ENCODE measurements at regions not wholly inside any gene's neighbourhood (a gene's known extent, or its start where the extent isn't known, plus 50 kb on each side); places are given as distances from the start of the nearest gene placed in this dataset.

DNA sequence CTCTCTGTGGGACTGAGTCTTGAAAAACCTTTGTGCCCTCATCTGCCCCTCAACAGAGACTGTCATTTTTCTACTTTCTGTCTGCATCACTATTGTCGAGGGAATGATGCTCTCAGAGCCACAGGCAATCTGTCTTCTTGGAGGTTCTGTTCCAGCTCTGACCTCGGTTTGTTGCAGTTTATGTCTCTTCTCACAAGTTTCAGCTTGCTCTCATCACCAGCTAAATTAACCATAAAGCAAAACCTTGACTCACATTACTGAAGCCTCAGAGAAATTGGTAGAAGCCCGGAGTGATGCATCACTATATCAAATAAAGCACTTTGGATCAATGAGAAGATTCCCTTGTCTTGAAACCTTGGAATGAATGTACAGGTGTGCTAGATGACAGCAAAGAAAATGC lies 60.6 kb upstream of the BLID start:
- Histone ChIP-seq H2AFZ (replicated peaks; ENCODE audit: low read length, poor library complexity) (no peak overlapping the region), H3K23ac (ENCODE audit: low read depth, low read length) (peak overlapping the region; percentile 98), H3K36me3 (ENCODE audit: control insufficient read depth, insufficient read depth, low read length) (peaks cover 42% of the 10 kb centered on the region), H3K18ac (ENCODE audit: low read depth, low read length) (peak overlapping the region; percentile 98), H3K4me1 (ENCODE audit: control insufficient read depth, insufficient read depth, low read length) (peaks cover 25% of the 10 kb centered on the region), H3K9me1 (ENCODE audit: insufficient read depth, low read length) (peaks cover 12% of the 10 kb centered on the region; the same call in 1 of the 2 replicates), H3K9me3 (ENCODE audit: control insufficient read depth, insufficient read depth, low read length) (no peaks in the 10 kb centered on the region), H4K8ac (ENCODE audit: low read depth in 2 of 2, low read length in 2 of 2) (peak overlapping the region; percentile 76 to 97), H3K27me3 (ENCODE audit: control insufficient read depth, insufficient read depth, low read length) (no peaks in the 10 kb centered on the region), H3K4ac (ENCODE audit: low read depth, low read length) (peak overlapping the region; percentile 79), H2BK120ac (ENCODE audit: low read depth, low read length) (peak overlapping the region; percentile 70), H3K9ac (ENCODE audit: low read depth, low read length) (peak overlapping the region; percentile 94), H2BK5ac (ENCODE audit: low read depth, low read length, poor library complexity, severe bottlenecking) (peak overlapping the region; percentile 97), H2AK5ac (ENCODE audit: low read depth, low read length) (peak overlapping the region; percentile 92), H3K4me3 (ENCODE audit: insufficient read depth, low read depth, low read length) (peak overlapping the region; percentile 61; the same call in 1 of the 2 replicates), H2AK9ac (replicated peaks; ENCODE audit: low read depth, low read length, poor library complexity) (peak overlapping the region; percentile 59), H3K14ac (replicated peaks; ENCODE audit: low read depth, low read length) (peak overlapping the region; percentile 97), H2BK20ac (ENCODE audit: low read depth, low read length) (peak overlapping the region; percentile 70), H4K5ac (ENCODE audit: low read depth, low read length) (peak overlapping the region; percentile 92), H4K20me1 (ENCODE audit: insufficient read depth, low read length) (peaks cover 16% of the 10 kb centered on the region; the same call in 1 of the 2 replicates), H3K56ac (ENCODE audit: extremely low read depth, insufficient read depth, low read length) (peak overlapping the region; percentile 90), H2BK15ac (ENCODE audit: low read depth, low read length) (peak overlapping the region; percentile 74; the same call in 2 of the 3 replicates), H3K79me1 (ENCODE audit: low read depth in 1 of 2, low read length in 2 of 2) (no peaks in the 10 kb centered on the region), H3K4me2 (ENCODE audit: low read depth, low read length) (peak overlapping the region; percentile 87), H3K27ac (ENCODE audit: insufficient read depth, low read length) (peak overlapping the region; percentile 93), H4K91ac (ENCODE audit: insufficient read depth, low read depth, low read length) (peak overlapping the region; percentile 75)
- no peak for ATAC-seq (ENCODE audit: low read depth)
- BruUV-seq (replicated peaks), result no TSS peak
- intact Hi-C loops (cut with micrococcal nuclease), result no loop called here
- dilution Hi-C loops (cut with HindIII; ENCODE audit: low sequenced_read_pairs, unreplicated experiment), result no loop called here
- no peak for TF ChIP-seq RAD21 (IDR thresholded peaks at IDR 0.05; ENCODE audit: low read length)
- TF ChIP-seq POLR2A (IDR thresholded peaks at IDR 0.05; ENCODE audit: low read depth, low read length), result 0 out of 2 replicates have a peak, but pooled peaks have one; percentile 1
- ChIA-PET POLR2A (ENCODE audit: unreplicated experiment) (interaction anchor here (0.6 kb wide), 1 partner anchor 22 kb away, joined by 3 read pairs; no protein-coding TSS in a partner anchor), CTCF (interaction anchor here (2.3 kb wide), 1 partner anchor 26 kb away, joined by 7 read pairs; no protein-coding TSS in a partner anchor)
- 60% methylated on average over 1 of the region's 3 CpGs; no CpG with 5 or more reads in 1 of the 2 experiments for WGBS, 2 experiments (ENCODE audit: extremely low coverage in 2 of 2, insufficient read length in 1 of 2)
- DNase-seq, result no peak
- in situ Hi-C loops (cut with MboI; ENCODE audit: low sequenced_read_pairs), result loop anchor here (25.0 kb wide), 1 partner anchor 1011 kb away; the partner anchor contains the start of gene CLMP
